SIG-M5 treated with dmso at 0.1 percent for 504 hours (cell line): ENCODE measurements at regions not wholly inside any gene's neighbourhood (a gene's known extent, or its start where the extent isn't known, plus 50 kb on each side); places are given as distances from the start of the nearest gene placed in this dataset.

Source experiments
- DNase-seq: peaks from one replicate; lab custom pipeline; 2025; ENCODE audit not compliant: unreplicated experiment; lab: John Stamatoyannopoulos, UW

GRCh38 chr14:22008766-22009165 lies 335.1 kb upstream of the OR4E1 start:
- no peak for DNase-seq

- DNase-seq: no peak
Observed at GRCh38 chr14:22007784-22008412, 334.3 kb upstream of the OR4E1 start.

GRCh38 chr14:22007363-22007762 lies 333.7 kb upstream of the OR4E1 start:
- no peak for DNase-seq

GRCh38 chr14:22003461-22003860 lies 329.8 kb upstream of the OR4E1 start:
- no peak for DNase-seq

GRCh38 chr14:22002860-22003284 lies 329.3 kb upstream of the OR4E1 start:
- peak; percentile 18 for DNase-seq

- no peak for DNase-seq
Observed at GRCh38 chr14:21999402-21999801, 325.8 kb upstream of the OR4E1 start.

GRCh38 chr14:21997300-21997699 lies 323.7 kb upstream of the OR4E1 start:
- DNase-seq: peak; percentile 42

- no peak for DNase-seq
Observed at GRCh38 chr14:21995332-21995731, 321.7 kb upstream of the OR4E1 start.

GRCh38 chr14:21993837-21994236 lies 320.2 kb upstream of the OR4E1 start:
- DNase-seq: no peak

- DNase-seq: no peak
Observed at GRCh38 chr14:21993070-21993469, 319.5 kb upstream of the OR4E1 start.

- no peak for DNase-seq
Observed at GRCh38 chr14:21991130-21991529, 317.5 kb upstream of the OR4E1 start.

GRCh38 chr14:21990116-21990515 lies 316.5 kb upstream of the OR4E1 start:
- no peak for DNase-seq

- no peak for DNase-seq
Observed at GRCh38 chr14:21989090-21989489, 315.5 kb upstream of the OR4E1 start.

- no peak for DNase-seq
Observed at GRCh38 chr14:21988413-21988812, 314.8 kb upstream of the OR4E1 start.

GRCh38 chr14:21987937-21988336 lies 314.3 kb upstream of the OR4E1 start:
- DNase-seq: peak; percentile 59

GRCh38 chr14:21985081-21985480 lies 311.5 kb upstream of the OR4E1 start:
- DNase-seq: no peak

GRCh38 chr14:21978999-21979314 lies 305.3 kb upstream of the OR4E1 start:
- no peak for DNase-seq

GRCh38 chr14:21978184-21978998 lies 304.8 kb upstream of the OR4E1 start:
- peak; percentile 41 for DNase-seq

GRCh38 chr14:21974741-21975140 lies 301.1 kb upstream of the OR4E1 start:
- no peak for DNase-seq

- DNase-seq: no peak
Observed at GRCh38 chr14:21965042-21965441, 291.4 kb upstream of the OR4E1 start.

GRCh38 chr14:21964180-21964579 lies 290.6 kb upstream of the OR4E1 start:
- DNase-seq: no peak

- no peak for DNase-seq
Observed at GRCh38 chr14:21960636-21961035, 287.0 kb upstream of the OR4E1 start.

GRCh38 chr14:21941885-21942284 lies 268.3 kb upstream of the OR4E1 start:
- DNase-seq: no peak
